HL-60 (cell line): ENCODE measurements at regions not wholly inside any gene's neighbourhood (a gene's known extent, or its start where the extent isn't known, plus 50 kb on each side); places are given as distances from the start of the nearest gene placed in this dataset.

ENCODE experiments used
- DNase-seq, 2 experiments: peaks; one replicate each; pipeline ENCODE4 v3.0.0-alpha.2; 2010 to 2020; ENCODE audit warnings: low read depth in 1 of 2, low spot score in 1 of 2
- H3K27ac ChIP-seq: fragments of 250-450 bp; sonication (Bioruptor Pico); replicated peaks from 2 replicates; pipeline ENCODE4 v1.5.1; 2020; ENCODE audit warnings: mild to moderate bottlenecking, moderate library complexity
- H3K27me3 ChIP-seq: fragments of 250-450 bp; sonication (Bioruptor Pico); 2 replicates; pipeline ENCODE4 v1.5.1; 2021; ENCODE audit warnings: mild to moderate bottlenecking, moderate library complexity; ENCODE audit not compliant: insufficient read depth, poor library complexity, severe bottlenecking
- H3K4me3 ChIP-seq: replicated peaks from 2 replicates; pipeline ENCODE4 v1.5.1; 2011; ENCODE audit warnings: mild to moderate bottlenecking, control low read depth, low read length; ENCODE audit not compliant: insufficient read depth
- GABPA ChIP-seq: IDR thresholded peaks from 2 replicates; pipeline ENCODE4 v1.6.1; 2012; ENCODE audit warnings: low read depth
- POLR2AphosphoS5 ChIP-seq: IDR thresholded peaks from 2 replicates; pipeline ENCODE4 v1.6.1; 2012; ENCODE audit warnings: low read depth
- SPI1 ChIP-seq: IDR thresholded peaks from 2 replicates; pipeline ENCODE4 v1.6.1; 2012; ENCODE audit warnings: low read depth, mild to moderate bottlenecking, borderline replicate concordance
- TF ChIP-seq, protein P1 (sequence below): IDR thresholded peaks from 2 replicates; pipeline ENCODE4 v1.6.1; 2012; ENCODE audit warnings: low read depth; ENCODE audit not compliant: insufficient replicate concordance
- TF ChIP-seq, protein P2 (sequence below): IDR thresholded peaks from one replicate; pipeline ENCODE4 v1.5.1; 2011; ENCODE audit warnings: low read length, control low read depth, inconsistent platforms; ENCODE audit not compliant: insufficient read depth

DNA sequence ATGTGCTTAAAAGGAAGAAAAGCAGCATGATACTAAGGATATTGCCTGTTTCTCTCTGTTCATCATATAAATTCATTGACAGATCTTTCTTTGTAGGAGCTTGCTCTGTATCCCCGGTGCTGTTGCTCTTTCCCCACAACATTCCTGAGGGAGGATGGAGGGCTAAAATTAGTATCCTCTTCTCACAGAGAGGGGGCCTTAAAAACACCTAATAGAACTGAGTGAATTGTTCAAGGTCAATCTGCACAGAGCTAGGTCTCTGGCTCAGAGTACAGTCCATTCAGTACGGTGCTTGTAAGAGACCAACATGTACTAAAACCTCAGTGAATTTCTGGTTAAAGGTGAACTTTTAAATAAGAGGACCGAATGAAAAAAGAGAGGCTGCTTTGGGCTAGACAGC lies 88.7 kb downstream of the PALM2AKAP2 start:
- DNase-seq, result no peak
- Histone ChIP-seq H3K27ac (no peak overlapping the region), H3K27me3 (no peaks in the 10 kb centered on the region), H3K4me3 (no peak overlapping the region)
- TF ChIP-seq GABPA, result no peak
- TF ChIP-seq SPI1, result no peak
- TF ChIP-seq, protein P1, sequence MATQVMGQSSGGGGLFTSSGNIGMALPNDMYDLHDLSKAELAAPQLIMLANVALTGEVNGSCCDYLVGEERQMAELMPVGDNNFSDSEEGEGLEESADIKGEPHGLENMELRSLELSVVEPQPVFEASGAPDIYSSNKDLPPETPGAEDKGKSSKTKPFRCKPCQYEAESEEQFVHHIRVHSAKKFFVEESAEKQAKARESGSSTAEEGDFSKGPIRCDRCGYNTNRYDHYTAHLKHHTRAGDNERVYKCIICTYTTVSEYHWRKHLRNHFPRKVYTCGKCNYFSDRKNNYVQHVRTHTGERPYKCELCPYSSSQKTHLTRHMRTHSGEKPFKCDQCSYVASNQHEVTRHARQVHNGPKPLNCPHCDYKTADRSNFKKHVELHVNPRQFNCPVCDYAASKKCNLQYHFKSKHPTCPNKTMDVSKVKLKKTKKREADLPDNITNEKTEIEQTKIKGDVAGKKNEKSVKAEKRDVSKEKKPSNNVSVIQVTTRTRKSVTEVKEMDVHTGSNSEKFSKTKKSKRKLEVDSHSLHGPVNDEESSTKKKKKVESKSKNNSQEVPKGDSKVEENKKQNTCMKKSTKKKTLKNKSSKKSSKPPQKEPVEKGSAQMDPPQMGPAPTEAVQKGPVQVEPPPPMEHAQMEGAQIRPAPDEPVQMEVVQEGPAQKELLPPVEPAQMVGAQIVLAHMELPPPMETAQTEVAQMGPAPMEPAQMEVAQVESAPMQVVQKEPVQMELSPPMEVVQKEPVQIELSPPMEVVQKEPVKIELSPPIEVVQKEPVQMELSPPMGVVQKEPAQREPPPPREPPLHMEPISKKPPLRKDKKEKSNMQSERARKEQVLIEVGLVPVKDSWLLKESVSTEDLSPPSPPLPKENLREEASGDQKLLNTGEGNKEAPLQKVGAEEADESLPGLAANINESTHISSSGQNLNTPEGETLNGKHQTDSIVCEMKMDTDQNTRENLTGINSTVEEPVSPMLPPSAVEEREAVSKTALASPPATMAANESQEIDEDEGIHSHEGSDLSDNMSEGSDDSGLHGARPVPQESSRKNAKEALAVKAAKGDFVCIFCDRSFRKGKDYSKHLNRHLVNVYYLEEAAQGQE, result no peak
- TF ChIP-seq, protein P2, sequence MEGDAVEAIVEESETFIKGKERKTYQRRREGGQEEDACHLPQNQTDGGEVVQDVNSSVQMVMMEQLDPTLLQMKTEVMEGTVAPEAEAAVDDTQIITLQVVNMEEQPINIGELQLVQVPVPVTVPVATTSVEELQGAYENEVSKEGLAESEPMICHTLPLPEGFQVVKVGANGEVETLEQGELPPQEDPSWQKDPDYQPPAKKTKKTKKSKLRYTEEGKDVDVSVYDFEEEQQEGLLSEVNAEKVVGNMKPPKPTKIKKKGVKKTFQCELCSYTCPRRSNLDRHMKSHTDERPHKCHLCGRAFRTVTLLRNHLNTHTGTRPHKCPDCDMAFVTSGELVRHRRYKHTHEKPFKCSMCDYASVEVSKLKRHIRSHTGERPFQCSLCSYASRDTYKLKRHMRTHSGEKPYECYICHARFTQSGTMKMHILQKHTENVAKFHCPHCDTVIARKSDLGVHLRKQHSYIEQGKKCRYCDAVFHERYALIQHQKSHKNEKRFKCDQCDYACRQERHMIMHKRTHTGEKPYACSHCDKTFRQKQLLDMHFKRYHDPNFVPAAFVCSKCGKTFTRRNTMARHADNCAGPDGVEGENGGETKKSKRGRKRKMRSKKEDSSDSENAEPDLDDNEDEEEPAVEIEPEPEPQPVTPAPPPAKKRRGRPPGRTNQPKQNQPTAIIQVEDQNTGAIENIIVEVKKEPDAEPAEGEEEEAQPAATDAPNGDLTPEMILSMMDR, result no peak
- no peak for TF ChIP-seq POLR2AphosphoS5

DNA sequence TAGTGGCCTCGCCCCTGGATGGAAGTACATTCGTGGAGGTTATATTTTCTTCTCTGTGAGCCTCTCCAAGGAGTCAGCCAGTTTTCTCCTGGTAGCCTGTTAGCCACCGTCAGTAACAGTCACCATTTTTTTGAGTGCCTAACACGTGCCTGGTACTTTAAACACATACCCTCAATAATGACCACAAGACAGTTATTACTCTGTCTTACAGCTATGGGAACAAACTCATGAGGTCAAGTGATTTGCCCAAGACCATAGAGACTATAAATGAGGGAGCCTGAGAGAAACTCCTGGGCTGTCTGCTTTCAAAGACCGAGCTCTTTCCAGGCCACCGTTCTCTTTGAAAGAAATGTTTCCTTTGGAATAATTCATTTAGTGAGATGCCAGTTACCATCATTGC lies 90.4 kb downstream of the PALM2AKAP2 start:
- H3K27me3 ChIP-seq, result no peaks in the 10 kb centered on the region
- TF ChIP-seq GABPA, result no peak
- TF ChIP-seq SPI1, result no peak
- TF ChIP-seq, protein P2, result no peak
- TF ChIP-seq, protein P1, result no peak
- no peak for TF ChIP-seq POLR2AphosphoS5
- H3K27ac ChIP-seq, result no peak overlapping the region
- DNase-seq, result no peak
- no peak overlapping the region for H3K4me3 ChIP-seq

DNA sequence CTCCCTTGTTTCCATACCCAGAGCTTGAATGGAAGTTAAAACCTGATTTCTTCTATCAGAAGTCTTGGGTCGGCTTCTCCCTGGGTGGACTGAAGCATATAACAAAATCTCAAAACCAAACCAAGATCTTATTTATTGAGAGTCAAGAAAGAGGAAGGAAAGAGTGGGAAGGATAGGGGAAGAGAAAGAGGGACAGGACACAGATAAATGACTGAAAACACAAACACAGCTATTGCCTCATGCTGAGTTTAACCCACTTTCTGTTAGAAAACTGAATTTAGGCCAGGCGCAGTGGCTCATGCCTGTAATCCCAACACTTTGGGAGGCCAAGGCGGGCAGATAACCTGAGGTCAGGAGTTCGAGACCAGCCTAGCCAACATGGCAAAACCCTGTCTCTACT lies 92.9 kb downstream of the PALM2AKAP2 start:
- DNase-seq, result no peak
- H3K27ac ChIP-seq, result no peak overlapping the region
- TF ChIP-seq, protein P1, result no peak
- no peak for TF ChIP-seq GABPA
- TF ChIP-seq SPI1, result no peak
- no peak for TF ChIP-seq POLR2AphosphoS5
- TF ChIP-seq, protein P2, result no peak
- no peaks in the 10 kb centered on the region for H3K27me3 ChIP-seq
- H3K4me3 ChIP-seq, result no peak overlapping the region
